Activated CD8-positive, alpha-beta memory T cell treated with anti-CD3 and anti-CD28 coated beads, Interleukin-2, amount 50 U/mL, for 4 hours (primary cell): ENCODE measurements at regions not wholly inside any gene's neighbourhood (a gene's known extent, or its start where the extent isn't known, plus 50 kb on each side); places are given as distances from the start of the nearest gene placed in this dataset.
"Not testable (repeated sequence)": the region's sequence is repeated elsewhere in the genome, so short reads cannot be mapped to it uniquely, and the experiment has no call there.

Source experiments
- DNase-seq: peaks from one replicate; pipeline ENCODE4 v3.0.0-alpha.2; 2020

- no peak for DNase-seq
These were observed 82.9 kb upstream of the APBB1IP start for GRCh38 chr10:26355241-26355640.

GRCh38 chr10:26357203-26357602 is 80.9 kb upstream of the APBB1IP start:
- DNase-seq = no peak

GRCh38 chr10:26358071-26358470 is 80.1 kb upstream of the APBB1IP start:
- no peak for DNase-seq

GRCh38 chr10:26359670-26360069 is 78.5 kb upstream of the APBB1IP start:
- no peak for DNase-seq

- DNase-seq = no peak
These were observed 76.8 kb upstream of the APBB1IP start for GRCh38 chr10:26361351-26361750.

GRCh38 chr10:26361971-26362370 is 76.2 kb upstream of the APBB1IP start:
- DNase-seq = no peak

GRCh38 chr10:26365681-26366358 is 72.3 kb upstream of the APBB1IP start:
- no peak for DNase-seq

- DNase-seq = not testable (repeated sequence)
These were observed 71.1 kb upstream of the APBB1IP start for GRCh38 chr10:26367035-26367434.

GRCh38 chr10:26367771-26368170 is 70.4 kb upstream of the APBB1IP start:
- DNase-seq = peak; percentile 28

- no peak for DNase-seq
These were observed 69.7 kb upstream of the APBB1IP start for GRCh38 chr10:26368463-26368862.

GRCh38 chr10:26372513-26373354 is 65.4 kb upstream of the APBB1IP start:
- DNase-seq = no peak

- DNase-seq = no peak
These were observed 63.7 kb upstream of the APBB1IP start for GRCh38 chr10:26374426-26374825.

- DNase-seq = not testable (repeated sequence)
These were observed 60.8 kb upstream of the APBB1IP start for GRCh38 chr10:26377224-26377810.

- DNase-seq = no peak
These were observed 59.3 kb upstream of the APBB1IP start for GRCh38 chr10:26378861-26379294.

GRCh38 chr10:26380815-26381214 is 57.3 kb upstream of the APBB1IP start:
- no peak for DNase-seq

- no peak for DNase-seq
These were observed 56.2 kb upstream of the APBB1IP start for GRCh38 chr10:26381986-26382385.

- DNase-seq = no peak
These were observed 53.5 kb upstream of the APBB1IP start for GRCh38 chr10:26384600-26384999.

- DNase-seq = no peak
These were observed 52.7 kb upstream of the APBB1IP start for GRCh38 chr10:26385443-26385842.

- no peak for DNase-seq
These were observed 51.4 kb upstream of the APBB1IP start for GRCh38 chr10:26386781-26387180.
